Right renal pelvis (tissue), 4 donors: ENCODE measurements at regions not wholly inside any gene's neighbourhood (a gene's known extent, or its start where the extent isn't known, plus 50 kb on each side); places are given as distances from the start of the nearest gene placed in this dataset.
"Not testable (repeated sequence)": the region's sequence is repeated elsewhere in the genome, so short reads cannot be mapped to it uniquely, and the experiment has no call there.

Source experiments
- DNase-seq, 4 donors: peaks; one replicate each; pipeline ENCODE4 v3.0.0-alpha.2; 2013; ENCODE audit warnings: low read depth in 4 of 4, low spot score in 3 of 4, missing footprints in 1 of 4

DNA sequence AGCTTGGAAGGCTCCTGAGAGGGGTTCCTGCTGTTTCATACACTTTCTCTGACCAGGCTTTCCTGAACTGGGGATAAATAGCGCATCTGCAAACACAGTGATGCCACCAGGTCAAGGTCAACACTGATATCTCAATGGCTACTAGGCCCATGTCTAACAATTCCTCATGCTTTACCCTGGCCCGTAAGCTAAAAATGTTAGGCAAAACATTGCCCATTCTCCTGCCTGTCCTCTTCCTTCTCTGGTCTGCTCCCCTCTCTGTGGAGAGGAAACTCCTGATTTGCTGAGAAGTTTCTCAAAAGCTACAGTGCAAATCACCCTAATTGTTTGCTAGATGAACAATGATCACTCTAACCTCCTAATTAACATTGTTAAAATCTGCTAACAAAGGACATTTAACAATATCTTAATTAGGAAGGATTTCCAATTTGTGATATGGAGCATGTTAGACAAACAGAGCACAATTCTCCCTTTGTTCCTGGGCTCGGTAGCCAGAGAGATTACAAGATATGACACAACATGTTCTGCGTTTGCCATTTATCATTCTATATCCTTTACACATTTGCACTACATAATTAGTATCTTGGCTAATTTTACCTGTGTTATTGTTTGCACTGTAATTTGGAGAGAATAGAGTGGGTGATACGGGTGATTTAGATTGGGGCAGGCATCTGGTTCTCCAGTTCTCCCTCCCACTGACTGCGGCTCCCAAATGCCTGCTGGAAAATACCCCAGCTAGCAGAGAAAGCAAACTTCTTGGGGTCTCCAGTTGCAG lies 266.8 kb downstream of the CD83 start:
- DNase-seq: no peak

DNA sequence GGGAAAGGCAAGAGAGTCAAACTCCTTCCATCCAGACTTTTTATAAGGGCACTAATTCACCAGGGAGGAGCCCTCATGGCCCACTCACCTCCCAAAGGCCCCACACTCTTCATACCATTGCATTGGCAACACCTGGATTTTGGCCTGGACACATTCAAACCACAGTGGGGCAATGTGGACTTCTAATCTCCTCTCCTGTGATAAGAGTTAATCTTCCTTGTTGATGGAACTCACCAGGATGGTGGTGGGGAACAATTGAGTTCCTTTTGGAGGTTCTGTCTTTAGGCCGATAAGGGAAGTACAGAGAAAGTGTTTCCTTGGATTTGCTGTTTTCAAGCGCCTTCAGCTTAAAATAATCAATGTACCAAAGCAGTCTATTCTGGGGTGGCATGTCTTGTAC lies 268.7 kb downstream of the CD83 start:
- no peak for DNase-seq

DNA sequence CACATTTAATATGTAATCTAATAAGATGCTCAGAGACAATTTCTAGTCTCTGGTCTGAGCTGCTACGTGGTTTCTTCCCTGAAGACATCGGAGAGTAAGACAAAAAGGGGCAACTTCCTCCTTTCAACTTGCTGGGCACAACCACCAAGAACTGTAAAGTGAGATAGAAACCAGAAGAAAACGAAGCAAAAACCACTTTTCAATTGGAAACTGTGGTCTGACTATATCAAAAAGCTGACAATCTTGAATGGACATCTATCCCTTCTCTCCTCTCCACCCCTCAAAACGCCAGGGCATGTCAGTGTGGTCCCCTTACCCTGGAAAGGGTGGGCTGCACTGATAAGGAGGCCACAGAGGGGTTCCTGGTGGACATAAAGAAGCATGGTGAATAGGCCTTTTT lies 269.1 kb downstream of the CD83 start:
- DNase-seq: no peak

DNA sequence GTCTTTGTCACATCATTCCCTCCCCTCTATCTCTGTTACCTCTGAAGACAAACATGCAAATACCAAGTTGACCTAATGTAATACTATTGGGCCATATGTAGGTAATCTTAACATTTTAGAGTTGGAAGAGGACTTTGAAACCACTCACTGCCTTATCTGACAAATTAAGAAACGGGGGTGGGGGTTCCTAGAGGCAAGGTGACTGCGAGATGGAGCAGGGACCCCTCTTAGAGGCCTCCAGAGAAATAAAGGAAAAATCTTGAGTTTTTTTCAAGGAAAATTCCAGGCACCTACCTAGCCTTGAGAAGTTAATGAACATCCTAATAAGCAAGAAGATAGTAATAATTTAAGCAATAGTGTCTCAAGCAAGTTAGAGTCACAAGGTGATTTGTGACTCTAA lies 270.8 kb downstream of the CD83 start:
- no peak for DNase-seq

DNA sequence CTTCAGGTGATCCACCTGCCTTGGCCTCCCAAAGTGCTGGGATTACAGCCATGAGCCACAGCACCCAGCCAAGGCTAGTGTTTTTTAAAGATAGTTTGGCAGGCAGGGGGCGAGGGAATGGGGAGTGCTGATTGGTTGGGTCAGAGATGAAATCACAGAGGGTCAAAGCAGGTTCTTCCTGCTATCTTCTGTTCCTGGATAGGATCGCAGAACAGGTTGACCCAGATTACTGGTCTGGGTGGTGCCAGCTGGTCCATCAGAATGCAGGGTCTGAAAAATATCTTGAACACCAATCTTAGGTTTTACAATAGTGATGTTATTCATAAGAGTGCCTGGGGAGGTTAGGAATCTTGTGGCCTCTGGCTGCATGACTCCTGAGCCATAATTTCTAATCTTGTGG lies 272.2 kb downstream of the CD83 start:
- DNase-seq: not testable (repeated sequence)

DNA sequence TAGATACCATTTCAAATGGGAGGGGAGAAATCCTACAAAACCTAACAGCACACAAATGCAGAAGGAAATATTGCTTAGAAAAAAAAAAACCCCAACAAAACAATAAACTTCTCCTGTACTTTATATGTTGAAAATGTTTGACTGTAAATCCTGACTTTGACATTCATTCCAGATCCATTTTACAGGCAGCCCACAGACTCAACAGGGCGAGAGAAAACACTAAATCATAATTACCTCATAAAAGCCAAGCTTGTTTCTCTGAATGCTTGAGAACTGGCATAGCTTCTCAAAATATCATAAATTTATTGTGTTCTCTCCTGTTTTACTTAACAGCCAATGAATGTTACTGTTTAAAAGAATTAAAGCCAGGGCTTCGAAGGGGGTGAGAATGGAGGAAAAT lies 273.2 kb downstream of the CD83 start:
- no peak for DNase-seq

DNA sequence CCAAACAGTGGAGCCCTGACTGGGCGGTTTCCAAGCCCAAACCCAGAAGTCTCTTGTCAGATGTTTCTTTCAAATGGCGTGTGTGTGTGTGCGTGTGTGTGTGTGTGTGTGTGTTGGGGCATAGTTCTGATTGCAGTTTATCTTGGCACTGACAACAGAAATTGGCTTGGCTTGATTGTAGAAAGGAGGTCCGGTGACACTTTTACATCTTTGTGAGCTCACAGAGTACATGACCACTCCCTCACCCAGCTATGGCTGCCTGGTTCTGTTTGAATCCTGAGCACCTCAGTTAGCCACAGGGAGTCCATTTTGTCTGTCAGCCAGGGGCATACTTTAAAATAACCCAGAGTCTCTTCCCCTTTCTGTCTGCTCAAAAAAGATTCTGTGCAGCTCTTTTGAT lies 276.3 kb downstream of the CD83 start:
- DNase-seq: no peak

DNA sequence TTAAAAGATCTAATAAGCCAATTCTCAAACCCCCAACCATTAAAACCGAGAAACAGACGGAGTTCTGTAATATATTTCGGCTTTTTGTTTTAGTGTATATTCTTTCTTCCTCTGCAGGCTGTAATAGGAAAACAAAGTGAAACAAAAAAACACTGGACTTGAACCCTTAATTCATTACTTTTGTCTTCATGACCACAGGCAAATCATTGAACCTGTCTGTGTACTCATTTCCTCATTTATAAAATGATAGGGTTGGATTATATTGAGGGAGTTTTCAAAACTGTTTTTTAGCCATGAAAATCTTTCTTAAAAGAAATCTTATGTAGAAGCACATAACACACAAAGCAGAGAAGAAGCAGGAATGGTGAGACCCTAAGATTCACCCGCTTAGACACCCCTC lies 278.8 kb downstream of the CD83 start:
- DNase-seq: no peak

DNA sequence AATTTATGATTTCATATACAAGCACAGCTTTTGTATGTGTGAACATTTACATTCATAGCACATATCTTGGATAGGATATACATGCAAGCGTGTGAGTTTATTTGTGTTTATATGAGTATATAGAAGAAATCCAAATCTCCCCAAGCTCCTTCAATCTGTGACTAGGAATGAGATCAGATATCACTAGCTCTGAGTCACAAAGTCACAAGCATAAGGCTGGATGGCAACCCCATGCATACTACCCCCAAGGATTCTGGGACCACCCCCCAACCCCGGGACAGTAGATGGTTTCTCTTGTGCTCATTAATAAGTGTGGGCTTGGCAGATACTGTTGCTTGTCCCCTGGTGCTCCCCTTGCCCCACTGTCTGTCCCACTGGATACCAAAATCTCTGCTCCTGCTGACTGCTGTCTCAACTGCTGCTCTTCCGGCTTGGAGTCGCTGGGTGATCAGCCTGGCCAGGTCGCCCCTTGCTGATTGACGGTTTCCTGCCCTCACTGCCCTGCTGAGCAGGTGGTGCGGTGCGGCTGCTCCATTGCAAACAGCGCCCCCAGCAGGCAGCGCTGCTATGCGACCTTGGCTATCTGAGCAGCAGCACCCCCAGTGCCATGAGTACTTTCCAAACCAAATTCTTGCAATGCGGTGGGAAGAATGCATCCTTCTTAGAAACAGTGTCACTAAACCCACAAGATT lies 279.4 kb downstream of the CD83 start:
- no peak for DNase-seq

DNA sequence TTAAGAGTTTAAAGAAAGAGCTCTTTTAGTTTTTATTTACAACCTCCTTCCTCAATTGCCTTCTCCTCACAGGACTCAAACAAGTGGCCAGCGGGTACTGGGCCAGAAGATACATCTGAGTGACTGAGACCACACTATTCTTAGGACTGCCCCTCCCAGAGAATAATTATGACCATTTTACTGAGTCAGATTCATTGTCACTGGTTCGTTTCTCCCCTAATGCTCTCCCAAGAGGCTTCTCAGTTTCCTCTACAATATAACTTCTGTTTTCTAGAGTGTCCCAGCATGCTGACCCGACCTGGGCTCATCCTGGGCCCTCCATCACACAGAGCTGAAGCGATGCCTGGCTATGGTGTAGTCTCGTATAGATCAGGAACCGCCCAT lies 279.9 kb downstream of the CD83 start:
- no peak for DNase-seq

DNA sequence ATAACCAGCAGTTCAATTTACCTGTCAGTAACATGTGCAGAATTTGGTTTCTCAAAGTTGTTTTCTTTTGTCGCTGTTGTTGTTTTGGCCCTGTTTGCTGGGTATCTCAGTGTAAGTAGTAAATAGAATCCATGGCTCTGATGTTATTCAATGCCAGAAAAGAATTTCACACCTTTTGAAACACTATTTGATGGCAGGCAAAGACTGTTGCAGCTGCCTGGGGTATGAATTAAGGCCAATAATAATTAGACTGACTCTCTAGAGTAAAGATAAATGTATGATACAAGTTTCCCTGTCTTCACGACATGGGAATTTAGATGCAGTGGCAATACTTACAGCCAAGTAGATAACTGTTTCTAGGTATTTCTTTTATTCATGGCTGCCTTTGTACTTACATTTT lies 281.4 kb downstream of the CD83 start:
- DNase-seq: no peak

DNA sequence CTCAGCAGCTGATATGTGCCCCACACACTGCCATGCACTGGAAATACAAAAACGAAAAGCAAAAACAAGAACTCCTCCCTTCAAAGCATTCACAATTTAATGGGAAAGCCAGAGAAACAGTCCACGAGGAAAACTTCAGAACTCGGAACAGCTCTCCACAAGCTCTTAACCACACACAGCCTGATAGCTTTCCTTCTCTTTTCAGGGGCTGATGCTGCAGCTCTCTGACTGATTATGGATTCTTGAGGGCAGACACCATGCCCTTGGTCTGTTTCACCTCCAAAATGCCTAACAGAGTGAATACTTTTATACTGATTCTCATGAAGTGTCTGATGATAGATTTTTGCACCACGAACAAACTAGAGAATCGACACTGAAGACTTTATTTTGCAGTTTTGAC lies 282.1 kb downstream of the CD83 start:
- no peak for DNase-seq

DNA sequence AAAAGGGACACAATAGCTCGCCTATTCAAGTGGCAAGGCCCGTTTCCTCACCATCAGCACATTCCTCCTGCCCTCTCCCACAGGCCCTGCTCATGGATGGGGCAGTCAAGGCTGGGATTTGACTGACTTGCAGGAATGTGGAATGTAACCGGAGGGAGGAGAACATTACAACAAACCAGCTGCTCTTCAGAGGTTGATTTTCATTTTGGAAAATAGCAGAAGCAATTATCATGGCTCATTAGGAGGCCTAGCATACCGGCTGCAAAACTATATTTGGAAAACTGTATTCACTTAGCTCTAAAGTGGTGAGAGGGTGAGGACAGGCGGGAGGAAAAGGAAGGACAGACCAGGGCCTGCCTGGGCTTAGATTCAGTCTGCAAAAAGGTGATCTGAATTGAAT lies 283.7 kb downstream of the CD83 start:
- DNase-seq: peak in 1 of 4 donors; percentile 23

DNA sequence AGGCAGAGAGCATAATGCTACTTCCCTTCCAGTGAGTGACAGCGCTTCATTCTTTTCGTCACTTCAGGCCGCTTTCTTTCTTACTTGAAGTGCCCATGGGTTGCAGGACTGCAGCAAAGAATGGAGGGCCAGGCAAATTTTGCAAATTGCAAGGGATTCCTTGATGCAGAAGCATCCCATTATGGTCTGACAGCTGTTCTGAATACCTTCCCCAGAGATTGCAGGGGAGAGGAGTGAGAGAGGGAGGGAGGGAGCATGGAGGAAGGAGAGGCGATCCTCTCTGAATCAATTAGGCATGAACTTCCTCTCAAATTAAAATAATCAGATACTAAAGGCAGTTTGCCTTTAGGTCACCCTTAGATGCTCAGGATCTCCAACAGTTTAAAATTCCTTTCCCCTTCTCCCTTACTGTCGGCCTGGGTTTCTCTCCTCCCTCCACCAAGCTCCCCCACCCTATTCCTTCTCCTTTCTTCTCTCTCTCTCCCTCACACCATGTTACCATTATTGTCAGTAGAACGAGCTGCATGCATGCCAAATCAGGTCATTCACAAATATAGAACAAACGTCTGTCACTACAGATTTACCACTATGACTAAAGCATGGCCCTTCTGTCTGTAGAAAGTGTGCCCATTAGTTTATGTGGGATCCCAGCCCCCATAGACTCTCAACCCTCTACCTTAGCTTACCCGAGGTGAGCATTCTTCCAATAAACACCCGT lies 289.2 kb downstream of the CD83 start:
- no peak for DNase-seq

DNA sequence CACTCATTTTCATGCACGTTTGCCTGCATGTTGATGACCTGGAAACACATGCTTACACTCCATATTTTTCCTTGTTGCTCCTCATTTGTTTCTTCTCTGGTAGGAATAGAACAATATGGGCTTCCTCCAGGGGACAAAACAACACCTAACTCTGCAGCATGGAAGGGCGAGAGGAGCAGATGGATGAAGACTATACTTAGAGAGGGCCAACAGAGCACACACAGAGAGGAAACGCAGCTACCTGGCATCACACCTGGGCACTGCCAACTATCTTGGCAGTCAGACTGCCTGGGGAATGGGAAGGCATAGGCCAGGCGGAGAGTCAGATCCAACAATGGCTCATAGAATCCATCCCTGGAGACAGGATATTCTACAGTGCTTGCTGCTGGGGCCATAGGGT lies 290.9 kb downstream of the CD83 start:
- no peak for DNase-seq

DNA sequence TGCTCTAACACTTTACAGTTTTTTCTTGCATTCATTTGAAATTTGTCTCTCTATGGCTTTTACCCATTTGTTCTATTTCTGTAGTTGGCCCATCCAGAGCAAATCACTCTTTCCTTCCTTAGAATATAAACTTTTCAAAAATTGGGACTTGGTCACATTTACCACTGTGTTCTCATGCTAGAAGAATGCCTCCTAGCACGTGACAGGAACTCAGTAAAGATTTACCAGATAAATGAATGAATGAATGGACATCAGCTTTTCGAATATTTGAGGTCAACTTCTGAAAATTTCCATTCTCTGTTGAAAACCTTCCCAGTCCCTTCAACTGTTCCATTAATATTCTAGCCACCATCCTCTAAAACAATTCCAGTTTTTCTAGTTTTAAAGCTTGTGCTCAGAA lies 294.5 kb downstream of the CD83 start:
- DNase-seq: no peak

DNA sequence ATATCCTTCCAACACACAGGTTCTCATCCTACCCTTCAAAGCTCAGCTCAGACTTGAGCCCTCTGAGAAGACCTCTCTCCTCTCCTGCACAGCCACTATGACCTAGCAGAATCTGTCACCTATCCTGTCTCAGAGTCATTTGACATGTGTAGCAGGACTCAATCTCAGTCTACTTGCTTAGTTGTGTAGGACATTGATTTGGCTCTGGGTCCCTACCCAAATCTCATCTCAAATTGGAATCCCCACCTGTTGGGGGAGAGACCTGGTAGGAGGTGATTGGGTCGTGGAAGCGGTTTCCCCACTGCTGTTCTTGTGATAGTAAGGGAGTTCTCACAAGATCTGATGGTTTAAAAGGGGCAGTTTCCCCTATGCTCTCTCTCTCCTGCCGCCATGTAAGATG lies 297.9 kb downstream of the CD83 start:
- DNase-seq: no peak

DNA sequence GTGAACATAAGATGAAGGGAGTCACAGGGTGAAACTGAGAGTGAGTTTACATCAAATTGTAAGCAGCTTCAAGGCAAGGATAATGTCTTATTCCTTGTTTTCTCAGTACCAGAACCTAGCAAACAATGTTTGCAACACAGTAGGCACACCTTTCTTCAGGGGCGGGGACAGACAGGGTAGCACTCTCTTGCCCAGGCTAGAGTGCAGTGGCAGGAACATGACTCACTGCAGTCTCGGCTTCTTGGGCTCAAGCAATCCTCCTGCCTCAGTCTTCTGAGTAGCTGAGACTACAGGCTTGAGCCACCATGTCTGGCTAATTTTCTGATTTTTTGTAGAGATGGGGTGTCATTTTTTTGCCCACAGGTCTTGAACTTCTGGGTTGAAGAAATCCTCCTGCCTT lies 299.8 kb downstream of the CD83 start:
- no peak for DNase-seq

DNA sequence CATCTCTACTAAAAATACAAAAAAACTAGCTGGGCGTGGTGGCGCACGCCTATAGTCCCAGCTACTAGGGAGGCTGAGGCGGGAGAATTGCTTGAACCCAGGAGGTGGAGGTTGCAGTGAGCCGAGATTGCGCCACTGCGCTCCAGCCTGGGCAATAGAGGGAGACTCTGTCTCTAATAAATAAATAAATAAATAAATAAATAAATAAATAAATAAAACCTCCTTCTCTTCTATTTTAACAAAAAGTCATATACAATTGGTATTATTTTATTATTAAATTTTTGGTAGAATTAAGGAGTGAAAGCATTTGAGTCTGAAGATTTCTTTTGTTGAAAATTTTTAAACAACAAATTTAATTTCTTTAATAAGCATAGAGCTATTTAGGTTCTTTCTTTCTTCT lies 301.7 kb downstream of the CD83 start:
- DNase-seq: not testable (repeated sequence)

DNA sequence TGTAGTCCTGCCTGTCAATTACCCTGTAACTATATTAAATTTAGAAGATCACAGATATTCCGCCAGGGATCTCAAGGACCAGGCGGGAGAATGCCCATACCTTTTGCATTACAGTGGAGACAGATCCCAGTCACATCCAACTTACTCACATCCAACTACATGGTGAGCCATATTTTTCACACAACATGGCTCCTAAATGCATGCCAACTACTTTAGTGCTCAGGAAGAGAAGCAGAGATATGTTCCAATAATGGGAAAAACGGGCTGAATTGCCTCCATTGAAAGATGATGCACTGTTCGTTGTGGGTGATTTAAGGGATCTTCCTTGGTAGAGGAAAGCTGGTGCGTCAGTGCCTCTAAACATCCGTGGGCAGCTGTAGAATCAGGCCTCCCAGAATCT lies 304.5 kb downstream of the CD83 start:
- DNase-seq: no peak

DNA sequence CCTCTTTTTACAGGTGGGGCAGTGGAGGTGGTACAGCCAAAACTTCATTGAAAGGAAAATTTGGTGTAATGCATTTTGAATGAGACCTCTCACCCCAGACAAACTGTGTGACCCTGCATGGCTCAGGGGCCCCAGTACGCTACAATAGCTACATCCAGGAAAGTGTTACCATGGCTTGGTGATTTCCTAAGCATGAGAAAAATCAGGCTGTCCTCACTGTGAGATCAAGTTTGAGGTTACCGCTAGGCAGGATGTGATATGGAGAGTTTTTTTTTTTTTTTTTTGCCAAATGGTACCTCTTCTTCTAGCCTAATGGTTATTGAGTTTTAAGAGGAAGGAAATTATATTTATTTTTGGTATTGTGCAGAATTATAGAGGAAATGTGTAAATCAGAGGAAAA lies 305.3 kb downstream of the CD83 start:
- no peak for DNase-seq

DNA sequence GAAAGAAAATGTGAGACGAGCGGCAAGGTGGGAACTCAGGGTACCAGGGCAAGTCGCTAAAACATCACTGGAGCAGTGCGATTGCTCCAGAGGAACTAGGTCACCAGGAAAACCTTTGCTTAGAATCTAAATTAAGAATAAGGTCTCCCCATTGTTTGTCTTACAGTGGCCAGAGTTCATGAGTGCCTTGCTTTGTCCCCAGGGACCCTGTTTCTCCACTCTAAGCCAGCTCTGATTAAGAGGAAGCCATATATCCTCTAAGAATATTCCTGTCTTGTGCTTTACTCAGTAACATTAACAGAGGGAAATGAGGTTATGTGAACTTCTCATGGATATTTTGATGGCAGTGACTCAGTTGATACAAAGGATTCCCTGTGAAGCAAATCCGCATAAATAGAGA lies 305.8 kb downstream of the CD83 start:
- DNase-seq: peak in 1 of 4 donors; percentile 47
